GM18520 (cell line): ENCODE measurements at regions not wholly inside any gene's neighbourhood (a gene's known extent, or its start where the extent isn't known, plus 50 kb on each side); places are given as distances from the start of the nearest gene placed in this dataset.
A peak's percentile ranks its signal among the peaks of the same experiment; 100 is the strongest.
"Not testable (repeated sequence)": the region's sequence is repeated elsewhere in the genome, so short reads cannot be mapped to it uniquely, and the experiment has no call there.

Experiments
- ATAC-seq: cut with Tn5 transposase; IDR thresholded peaks from one replicate; pipeline ENCODE4 v1.9.1; 2021; ENCODE audit not compliant: unreplicated experiment

DNA sequence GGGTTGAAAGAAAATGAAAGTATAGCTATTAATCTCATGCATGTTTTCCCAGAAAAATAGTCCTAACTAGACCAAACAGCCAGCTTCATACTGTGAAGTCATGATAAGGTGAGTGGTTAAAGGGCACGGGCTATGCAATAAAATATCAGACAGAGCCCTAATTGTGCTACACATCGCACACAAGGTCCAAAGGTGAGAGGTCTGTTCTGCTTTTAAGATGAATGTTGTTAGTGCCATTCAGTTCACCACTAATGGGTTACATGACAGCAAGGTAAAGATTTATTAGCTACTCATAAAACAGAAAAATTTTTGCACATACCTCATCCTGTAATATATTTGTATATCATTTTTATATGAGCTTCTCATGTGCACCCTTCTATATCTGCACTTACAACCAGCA is 105.0 kb upstream of the STK17B start:
- no peak for ATAC-seq

DNA sequence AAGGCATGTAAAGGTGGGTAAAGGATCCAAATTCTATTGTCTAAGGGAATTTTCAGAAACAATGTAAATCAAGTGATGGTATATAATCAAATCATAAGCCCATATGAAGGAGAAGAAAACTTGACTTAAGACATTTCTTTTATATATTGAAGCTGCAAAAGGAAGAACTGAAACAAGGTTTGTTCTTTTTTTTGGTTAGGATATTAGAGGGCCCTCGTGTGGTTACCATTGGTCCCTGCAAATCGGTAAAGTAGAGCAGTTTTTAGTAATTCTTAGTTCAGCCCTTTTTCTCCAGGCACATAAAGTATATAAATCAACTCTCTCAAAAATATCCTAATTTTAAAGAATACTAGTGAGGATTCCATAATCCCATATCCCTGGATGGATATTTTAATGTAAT is 105.6 kb upstream of the STK17B start:
- ATAC-seq: no peak

DNA sequence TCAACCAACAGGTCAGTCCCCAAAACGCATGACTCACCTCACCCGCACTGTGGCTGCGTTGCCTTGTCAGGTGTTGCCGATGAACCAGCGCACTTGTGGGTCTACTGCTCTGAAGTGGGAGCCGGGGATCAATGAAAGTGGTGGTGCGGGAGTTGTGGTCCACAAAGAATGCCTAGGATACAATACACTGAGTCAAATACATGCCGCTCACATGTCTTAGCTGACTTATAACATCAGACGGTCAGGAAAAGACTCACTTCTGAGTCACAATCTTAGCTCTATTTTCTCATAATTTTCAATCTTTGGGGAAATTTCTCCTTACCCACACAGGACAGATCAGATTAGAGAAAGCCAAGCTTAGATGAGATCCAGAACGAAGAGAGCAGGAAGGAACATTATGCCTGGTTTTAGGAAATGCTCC is 107.1 kb upstream of the STK17B start:
- no peak for ATAC-seq

DNA sequence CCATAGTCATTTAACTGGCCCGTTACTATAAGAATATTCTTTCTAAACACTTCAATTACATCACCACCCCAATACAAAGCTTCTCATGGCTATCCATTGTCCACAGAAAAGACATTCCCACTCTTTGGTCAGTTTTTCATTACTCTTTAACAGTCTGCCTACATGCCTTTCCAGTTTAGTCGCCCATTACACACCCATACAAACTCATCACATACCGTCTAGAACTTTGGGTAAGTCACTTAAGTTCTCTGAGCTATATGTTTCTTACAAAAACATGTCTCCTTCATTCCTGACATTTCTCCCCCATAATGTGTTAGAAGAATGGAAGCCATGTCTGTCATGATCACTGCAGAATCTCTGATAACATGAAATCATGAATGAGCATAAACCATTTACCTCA is 108.2 kb upstream of the STK17B start:
- no peak for ATAC-seq

DNA sequence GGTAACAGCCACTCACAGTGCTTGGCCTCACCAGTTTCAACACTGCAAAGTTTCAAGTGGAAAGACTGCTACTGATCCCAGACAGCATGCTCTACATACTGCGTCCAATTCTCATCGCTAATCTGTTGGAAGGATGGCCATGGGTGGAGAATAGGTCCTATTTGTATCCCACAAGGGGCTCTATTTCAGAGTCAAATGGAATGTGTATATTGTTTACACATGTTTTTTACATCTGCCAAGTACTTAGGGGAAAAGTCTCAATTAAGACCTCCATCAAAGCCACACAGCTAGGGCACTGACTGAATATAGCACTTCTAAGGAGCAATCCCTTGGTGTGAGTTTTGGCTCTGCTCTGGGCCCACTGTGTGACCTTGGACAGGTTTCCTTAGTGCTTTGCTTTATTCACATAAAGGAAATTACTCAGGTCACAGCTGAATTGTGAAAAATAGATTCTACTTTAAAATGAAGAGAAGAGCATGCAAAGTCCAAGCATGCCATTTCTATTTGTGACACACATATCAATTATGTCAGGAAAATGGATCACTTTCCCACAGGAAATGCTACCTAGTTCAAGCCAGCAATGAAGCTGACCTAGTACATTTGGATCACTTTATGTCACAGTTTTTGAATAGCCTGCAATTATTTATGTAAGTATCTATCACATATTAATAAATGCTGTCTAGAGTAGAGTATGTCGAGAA is 112.9 kb upstream of the STK17B start:
- no peak for ATAC-seq

DNA sequence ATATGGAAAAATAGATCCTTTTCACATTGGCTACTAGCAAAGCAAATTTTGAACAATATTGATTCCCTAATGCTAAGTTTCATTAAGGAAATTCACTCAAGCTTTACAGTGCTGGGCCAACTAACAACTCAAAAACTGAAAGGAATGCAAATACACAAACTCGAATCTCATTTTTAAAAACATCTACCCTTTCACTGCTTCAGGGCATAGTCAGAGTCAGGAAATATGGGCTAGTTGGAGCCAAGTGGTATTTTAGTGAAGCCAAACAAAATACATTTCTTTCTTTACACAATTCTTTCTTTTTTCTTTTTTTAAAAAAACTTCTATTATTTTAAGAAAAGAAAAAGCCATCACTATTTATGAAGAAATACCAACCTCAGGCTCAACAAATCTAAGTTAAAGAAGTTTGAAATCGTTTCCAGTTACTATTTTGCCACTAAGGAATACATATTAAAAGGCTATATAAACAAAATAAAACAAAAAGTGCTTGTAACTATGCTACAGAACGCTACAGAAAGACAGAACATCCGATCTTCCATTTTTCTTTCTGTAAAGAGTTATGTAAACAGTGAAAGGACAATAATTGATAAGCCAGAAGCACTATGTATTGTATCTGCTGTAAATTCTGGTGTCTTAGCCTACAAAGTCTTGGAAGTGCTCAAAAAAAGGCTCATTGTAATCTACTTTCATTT is 113.6 kb upstream of the STK17B start:
- no peak for ATAC-seq

DNA sequence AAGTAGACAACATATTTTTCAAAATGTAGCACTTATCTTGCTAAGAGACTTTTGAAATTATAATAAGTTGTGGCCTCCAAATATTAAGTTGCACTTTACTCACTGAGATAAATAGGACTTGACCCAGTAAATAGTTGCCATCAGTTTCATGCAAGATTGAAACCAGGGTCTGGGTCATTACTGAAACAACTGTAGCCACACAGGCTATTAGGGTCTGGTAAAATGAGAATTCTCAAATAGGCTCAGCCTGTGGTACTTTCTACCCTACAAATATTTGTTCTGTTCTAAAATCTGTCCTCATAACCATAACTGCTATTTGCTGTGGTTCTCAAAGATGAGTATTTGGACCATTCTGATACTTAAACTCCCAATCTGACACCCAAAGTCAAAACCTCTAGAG is 115.4 kb upstream of the STK17B start:
- no peak for ATAC-seq

DNA sequence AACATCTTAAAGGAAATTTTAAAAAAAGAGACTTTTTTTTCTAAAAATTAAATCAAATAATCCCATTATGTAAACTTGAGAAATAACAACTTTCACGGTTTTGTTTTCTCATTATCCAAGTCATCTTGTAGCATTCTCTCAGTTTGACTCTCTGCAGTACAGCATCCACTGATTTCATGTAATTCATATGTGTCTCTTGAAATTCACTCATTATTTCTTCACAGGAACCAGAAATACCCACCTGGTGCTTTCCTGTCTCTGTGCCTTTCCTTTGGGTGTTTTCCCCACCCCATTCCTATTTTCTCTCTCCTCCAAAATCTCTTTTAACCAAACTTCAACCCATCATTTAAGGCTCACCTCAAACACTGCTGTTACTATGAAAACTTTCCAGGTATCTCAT is 116.1 kb upstream of the STK17B start:
- no peak for ATAC-seq

DNA sequence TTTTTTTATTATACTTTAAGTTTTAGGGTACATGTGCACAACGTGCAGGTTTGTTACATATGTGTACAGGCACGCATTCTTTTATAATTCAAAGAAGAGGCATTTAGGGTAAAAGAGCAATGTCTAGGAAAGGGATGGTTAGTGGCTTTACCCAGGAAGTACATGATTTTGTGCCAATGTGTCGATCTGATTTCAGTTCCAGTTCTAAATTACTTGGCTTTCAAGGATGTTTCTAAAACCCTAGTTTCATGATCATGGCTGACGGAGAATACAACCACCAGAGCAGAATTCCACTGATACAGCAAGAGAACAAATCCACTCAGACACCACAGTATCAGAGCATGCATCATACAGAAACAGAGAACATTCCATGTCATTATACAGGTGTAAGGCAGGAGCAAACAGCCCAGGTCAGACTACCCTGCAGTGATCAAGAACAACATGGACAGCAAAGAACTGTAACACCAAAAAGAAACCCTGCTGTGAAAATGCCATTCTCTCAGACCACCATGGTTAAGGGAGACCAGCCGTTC is 116.7 kb upstream of the STK17B start:
- ATAC-seq: no peak

DNA sequence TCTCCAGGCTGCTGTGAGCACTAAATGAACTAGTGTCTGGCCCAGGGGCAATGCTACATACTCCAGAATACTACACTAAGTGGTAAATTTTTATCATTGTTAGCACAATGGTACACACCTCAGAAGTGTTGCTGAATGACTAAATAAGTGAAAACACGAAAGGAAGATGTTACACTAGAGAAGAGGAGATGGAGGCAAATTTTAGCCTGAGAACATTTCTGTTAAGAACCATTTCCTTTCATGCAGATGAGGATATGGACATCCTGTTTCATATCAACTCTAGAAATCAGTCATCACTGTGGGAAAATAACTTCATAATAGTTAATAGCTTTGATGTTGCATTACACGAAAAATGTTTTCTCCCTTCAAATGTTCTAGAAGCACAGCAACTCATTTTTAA is 117.6 kb upstream of the STK17B start:
- peak; percentile 36 for ATAC-seq

DNA sequence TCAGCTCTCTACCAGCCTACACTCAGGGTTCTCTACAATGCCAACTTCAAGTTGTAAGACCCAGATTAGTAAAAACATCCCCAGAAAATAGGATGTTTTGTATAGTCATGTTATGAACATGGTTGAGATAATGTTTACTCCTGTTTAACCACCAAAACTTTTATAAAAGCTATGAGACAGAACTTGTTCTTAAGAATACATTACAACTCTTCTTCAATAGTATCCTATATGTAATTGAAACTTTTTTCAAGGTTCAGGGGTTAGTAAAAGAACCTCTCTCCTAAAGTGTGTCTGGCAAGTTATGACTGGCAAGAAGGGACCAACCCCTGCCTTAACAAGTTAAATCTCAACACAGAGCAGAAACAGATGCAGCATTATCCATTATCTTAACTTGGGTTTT is 118.8 kb upstream of the STK17B start:
- ATAC-seq: no peak

DNA sequence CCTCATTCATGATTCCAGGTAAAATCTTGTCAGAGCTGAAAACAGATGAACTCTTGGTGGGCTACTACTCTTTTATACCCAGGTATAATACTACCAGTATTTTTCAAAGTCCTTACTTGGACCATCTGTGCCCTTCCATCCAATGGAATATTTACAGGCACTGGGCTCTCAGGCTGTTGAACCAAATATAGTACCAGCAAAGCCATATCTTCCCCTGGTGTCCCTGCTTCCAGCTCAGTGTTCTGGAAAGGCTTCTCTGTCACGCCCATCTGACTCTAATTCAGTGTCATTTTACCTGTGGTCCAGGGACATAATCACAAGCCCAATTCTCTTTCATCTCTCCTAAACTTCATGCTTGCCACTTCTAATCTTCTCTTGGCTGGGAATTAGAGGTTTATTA is 119.2 kb upstream of the STK17B start:
- ATAC-seq: no peak

DNA sequence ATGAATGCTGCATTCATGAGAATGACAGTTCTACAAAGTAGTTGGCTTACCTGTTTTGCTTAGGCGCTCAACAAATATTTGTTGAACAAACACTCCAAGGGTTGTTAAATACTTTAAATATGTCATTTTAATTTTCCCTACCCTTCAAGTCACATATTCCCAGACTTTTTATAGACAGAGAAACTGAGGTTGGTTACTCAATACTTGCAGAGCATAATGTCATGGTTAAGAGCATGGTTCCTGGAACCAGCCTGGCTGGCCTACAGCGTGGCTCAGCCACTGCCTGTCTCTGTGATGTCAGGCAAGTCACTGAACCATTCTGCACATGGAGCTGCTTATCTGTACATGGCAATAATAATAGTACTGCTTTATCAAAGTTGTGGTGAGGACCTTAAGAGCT is 120.0 kb upstream of the STK17B start:
- no peak for ATAC-seq

DNA sequence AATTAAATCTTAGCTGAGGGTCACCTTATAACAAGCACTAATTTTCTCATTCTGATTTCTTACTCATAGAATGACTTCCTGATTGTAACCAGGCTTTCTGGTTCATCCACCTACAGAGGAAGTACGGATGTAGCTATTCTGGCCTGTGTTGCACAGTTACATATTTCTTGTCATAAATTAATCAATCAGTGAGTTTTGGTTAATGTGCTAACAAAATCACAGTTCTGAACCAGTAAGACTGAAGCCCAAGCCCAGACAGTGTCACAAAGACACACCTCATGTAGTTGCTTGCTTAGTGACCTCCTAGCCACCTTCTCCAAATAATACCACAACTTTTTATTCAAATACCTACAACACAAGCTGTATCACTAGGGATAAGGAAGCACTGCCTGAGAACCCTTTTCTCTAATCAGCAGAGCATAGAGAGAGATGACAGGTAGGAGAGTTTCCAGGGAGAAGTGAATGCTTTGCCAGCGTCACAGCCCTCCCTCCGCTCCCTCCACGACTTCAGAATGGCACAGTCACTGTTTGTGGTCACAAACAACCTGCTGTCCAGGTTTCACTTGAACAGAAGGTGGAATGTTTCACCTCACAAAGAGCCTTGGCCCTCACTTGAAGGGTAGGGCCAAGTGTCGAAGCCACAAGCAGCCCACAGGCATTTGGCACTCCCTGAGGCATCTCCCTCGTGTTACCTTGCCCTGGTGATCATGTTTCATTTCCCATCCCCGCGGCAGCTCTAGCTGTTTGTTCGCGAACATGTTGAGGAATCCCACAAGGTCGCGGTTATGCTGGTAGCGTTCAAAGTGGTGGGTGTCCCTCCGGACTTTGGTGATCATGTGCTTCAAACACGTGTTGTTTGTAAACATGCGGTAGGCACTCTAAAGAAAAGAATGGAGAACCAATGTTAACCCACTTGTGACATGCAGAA is 120.8 kb upstream of the STK17B start:
- ATAC-seq: no peak

DNA sequence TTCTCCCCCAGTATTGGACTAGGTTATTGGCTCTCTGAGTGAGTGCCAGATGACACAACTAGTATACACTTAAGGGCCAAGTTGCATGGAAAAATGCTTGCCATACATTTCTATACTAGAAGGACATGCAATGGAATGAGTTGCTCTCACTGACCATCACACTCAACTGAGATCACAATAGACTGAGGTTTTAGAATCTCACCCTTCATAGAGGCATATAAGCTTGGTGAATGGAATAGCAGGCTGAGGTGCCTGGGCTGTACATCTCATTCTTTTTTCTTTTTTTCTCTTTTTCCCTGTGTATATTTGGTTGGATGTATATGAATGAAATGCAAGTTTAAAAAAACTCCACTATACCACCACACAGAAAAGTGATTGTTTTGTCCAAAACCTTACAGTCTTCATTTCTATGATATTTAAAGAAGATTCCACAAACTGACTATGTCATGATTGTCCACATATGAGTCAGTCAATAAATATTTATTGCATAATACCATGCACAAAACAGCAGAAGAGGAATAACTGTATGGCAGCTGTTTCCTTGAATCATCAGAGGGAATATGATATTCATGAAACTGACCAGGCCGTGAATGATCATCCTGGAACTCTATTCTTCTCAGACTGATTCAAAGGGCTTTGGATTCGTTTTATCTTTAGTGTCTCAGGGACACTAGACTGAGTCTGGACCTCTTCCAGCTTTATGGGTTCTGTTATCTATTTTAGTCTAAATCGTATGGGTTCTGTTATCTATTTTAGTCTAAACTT is 122.6 kb upstream of the STK17B start:
- no peak for ATAC-seq

DNA sequence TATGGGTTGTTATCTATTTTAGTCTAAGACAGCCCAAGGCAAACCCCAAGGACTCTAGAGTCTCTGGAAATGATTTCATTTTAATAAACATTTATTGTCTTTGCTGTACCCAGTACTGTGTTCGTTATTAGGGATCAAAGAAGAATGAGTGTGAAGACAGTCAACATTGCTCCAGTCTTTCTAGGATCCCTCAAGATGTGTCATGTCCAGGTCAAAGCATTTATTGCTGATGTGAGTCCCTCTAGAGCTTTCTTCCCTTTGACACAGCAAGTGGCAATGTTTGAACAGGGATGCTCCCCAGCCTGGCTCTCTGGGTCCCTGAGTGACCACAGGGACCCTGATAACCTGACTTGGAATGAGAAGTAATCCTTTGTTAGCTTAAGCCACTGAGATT is 123.1 kb upstream of the STK17B start:
- ATAC-seq: no peak

DNA sequence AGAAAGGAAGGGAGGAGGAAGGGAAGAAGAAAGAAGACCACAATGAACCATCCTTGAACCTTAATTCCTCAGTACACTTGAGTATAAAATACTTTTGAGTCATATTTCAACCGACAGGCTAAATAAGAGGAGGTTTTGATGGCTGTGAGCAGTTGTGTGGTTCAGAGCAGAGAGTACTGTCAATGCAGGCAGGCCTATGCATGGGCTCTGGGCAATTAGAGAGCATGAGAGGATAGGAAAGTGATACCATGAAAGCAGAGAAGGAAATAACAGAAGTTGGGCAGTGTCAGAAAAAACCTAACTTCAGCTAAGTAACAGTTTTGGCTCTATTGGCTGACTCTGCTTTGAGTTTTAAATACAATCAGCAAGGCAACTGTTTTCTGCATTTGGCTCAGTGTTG is 123.6 kb upstream of the STK17B start:
- no peak for ATAC-seq

DNA sequence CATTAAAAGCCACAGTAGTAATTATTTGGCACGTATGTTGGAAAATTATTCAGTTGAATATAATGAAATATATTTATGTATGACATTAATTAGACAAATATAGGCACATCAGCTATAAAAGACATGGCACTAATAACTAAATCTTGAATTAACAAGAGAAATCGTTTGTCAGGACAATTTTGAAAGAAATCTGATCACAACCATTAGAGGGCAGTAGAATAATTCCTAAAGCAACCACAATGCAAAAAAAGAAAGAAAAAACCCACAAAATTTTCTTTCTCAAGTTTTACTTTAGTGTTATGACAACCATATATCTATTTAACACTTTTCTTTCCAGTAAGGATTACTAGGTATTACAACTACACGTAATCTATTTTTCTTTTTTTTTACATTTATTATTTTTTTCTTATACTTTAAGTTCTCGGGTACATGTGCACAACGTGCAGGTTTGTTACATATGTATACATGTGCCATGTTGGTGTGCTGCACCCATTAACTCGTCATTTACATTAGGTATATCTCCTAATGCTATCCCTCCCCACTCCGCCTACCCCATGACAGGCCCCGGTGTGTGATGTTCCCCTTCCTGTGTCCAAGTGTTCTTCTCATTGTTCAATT is 126.8 kb upstream of the STK17B start:
- not testable (repeated sequence) for ATAC-seq

DNA sequence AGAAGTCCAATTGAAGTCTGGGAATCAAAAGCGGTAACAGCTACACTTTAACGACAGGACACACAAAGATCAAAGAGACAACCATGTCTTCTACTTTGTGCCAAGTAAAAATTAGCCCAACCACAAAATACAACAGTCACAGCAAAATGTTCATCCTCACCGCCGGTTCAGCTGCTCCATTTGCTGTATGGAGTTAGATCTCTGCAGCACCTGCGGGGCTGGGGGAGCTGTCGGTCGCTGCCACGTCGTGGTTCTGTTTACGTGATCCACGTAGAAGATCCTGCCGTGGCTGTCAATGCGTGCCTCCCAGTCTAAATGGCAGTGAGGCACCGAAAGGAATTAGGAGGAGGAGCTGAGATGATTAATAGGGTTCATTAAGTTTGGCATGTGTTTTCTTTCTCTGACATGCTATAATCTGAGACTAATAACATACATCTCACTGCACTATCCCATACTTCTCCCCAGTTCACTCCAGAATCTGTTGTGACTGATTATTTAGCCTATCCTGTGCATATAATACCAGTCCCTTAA is 136.5 kb upstream of the STK17B start:
- ATAC-seq: no peak

DNA sequence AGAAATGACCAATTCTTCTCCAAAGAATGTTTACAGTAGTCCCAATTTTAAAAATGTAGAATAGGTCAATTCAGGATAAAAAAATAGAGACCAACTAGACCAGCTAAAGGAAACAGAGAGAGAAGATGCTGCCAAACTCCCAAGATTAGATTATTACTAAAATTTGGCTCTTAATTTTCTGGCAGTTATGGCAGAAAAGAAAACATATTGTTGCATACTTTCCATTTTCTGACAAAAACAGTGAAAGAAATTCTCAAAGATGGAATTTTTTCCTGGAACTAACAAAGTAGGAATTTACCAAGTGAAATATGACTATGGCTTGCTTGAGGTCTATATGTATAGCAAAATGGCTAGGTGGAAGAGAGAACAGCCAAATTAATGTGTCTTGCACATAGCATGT is 138.3 kb upstream of the STK17B start:
- no peak for ATAC-seq
